Activated CD4-positive, alpha-beta memory T cell treated with anti-CD3 and anti-CD28 coated beads for 36 hours (primary cell): ENCODE measurements at regions not wholly inside any gene's neighbourhood (a gene's known extent, or its start where the extent isn't known, plus 50 kb on each side); places are given as distances from the start of the nearest gene placed in this dataset.
"Not testable (repeated sequence)": the region's sequence is repeated elsewhere in the genome, so short reads cannot be mapped to it uniquely, and the experiment has no call there.

Experiments
- CTCF ChIA-PET: fragments of 350-600 bp; sonication (Branson Sonifier 250); formaldehyde crosslinking; loops from one replicate; lab custom pipeline; 2021; ENCODE audit warnings: antibody characterized with exemption, inconsistent platforms; lab: Charles Lee
- POLR2A ChIA-PET: fragments of 350-600 bp; sonication (Branson Sonifier 250); formaldehyde crosslinking; loops from one replicate; lab custom pipeline; 2021; ENCODE audit warnings: antibody characterized with exemption; lab: Charles Lee
- DNase-seq: peaks from one replicate; pipeline ENCODE4 v3.0.0-alpha.2; 2020
- H3K27ac Mint-ChIP-seq: one replicate; pipeline ENCODE4 v1.8.0; 2021; ENCODE audit warnings: mixed read lengths
- H3K27me3 Mint-ChIP-seq: one replicate; pipeline ENCODE4 v1.8.0; 2021; ENCODE audit warnings: mixed read lengths
- H3K36me3 Mint-ChIP-seq: one replicate; pipeline ENCODE4 v1.8.0; 2021; ENCODE audit warnings: mixed read lengths
- H3K4me1 Mint-ChIP-seq: one replicate; pipeline ENCODE4 v1.8.0; 2021; ENCODE audit warnings: low read depth, mixed read lengths
- H3K4me3 Mint-ChIP-seq: one replicate; pipeline ENCODE4 v1.8.0; 2021; ENCODE audit warnings: mild to moderate bottlenecking, mixed read lengths
- H3K9me3 Mint-ChIP-seq: one replicate; pipeline ENCODE4 v1.8.0; 2021; ENCODE audit warnings: mixed read lengths
- intact Hi-C: fragments of 100-400 bp; cut with micrococcal nuclease; formaldehyde crosslinking; loops from one replicate; pipeline ENCODE4 v1.15.1; 2023

DNA sequence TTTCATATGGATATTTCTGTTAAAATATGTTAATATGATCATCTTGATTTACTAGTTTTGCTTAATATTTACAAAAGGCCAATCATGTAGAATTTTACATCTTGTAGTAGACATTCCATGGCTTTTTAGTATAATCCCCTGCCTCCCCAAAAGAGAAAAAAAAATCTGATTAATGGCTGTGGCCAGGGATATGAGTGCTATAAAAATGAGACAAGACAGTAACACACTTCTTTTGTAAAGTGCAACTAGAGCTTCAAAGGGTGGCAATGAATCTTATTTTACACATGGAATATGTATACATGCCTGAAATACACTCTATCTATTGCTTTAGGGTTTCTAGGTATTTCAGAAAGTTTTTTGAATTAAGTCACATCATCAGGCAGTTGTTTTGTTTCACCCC is 112.2 kb upstream of the NANOGP8 start:
- ChIA-PET CTCF (no interaction called here), POLR2A (no interaction called here)
- Mint-ChIP-seq H3K4me3 (no peak overlapping the region), H3K27me3 (no peaks in the 10 kb centered on the region), H3K9me3 (peaks cover 4% of the 10 kb centered on the region), H3K27ac (no peak overlapping the region), H3K4me1 (no peaks in the 10 kb centered on the region), H3K36me3 (no peaks in the 10 kb centered on the region)
- DNase-seq = no peak
- intact Hi-C loops = no loop called here

DNA sequence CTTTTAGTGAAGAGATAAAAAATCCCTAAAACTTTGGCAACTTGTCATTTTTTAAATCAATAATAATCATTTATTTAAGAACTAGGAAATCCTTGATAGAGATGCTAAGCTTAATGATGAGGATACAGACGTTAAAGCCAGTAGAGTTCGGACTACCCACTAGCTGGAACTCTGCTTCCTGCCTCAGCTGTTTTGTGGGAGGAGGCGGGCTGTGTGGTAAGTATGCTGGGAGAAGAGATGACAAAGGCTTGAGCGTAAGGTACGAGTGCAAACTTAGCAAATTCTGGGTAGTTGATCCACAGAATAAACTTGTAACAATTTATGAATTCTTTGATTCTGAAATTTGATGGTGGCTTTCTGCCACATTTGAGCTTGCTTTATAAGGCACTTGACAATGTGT is 111.2 kb upstream of the NANOGP8 start:
- no peak for DNase-seq
- H3K4me1 Mint-ChIP-seq = no peaks in the 10 kb centered on the region
- no peak overlapping the region for H3K4me3 Mint-ChIP-seq

DNA sequence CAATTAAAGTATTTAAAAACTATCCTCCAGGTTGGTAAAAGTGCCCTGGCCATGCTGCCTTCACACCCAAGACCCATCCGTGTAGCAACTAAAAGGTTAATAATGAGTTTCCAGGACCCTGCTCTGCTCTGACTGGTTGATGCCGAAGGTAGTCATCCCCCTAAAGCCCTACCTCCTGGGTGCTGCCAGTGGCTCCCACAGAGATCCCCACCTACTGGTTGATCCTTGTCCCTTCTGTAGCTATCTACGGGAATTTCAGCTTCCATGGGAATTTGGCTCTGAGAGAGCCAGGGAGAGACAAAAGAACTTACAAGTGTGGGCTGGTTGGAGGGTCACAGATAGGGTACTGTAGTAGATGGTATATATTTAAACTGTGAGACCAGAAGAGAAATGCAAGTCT is 110.6 kb upstream of the NANOGP8 start:
- H3K27me3 Mint-ChIP-seq = no peaks in the 10 kb centered on the region
- no peak overlapping the region for H3K4me3 Mint-ChIP-seq
- POLR2A ChIA-PET = no interaction called here
- H3K36me3 Mint-ChIP-seq = peaks cover 2% of the 10 kb centered on the region
- intact Hi-C loops = no loop called here
- no peak overlapping the region for H3K27ac Mint-ChIP-seq
- CTCF ChIA-PET = no interaction called here
- H3K9me3 Mint-ChIP-seq = peaks cover 20% of the 10 kb centered on the region
- no peaks in the 10 kb centered on the region for H3K4me1 Mint-ChIP-seq
- no peak for DNase-seq

More for the DNA sequence above, 111.2 kb upstream of the NANOGP8 start:
- Mint-ChIP-seq H3K27ac (no peak overlapping the region), H3K27me3 (no peaks in the 10 kb centered on the region), H3K36me3 (peaks cover 1% of the 10 kb centered on the region), H3K9me3 (peaks cover 14% of the 10 kb centered on the region)
- intact Hi-C loops = no loop called here
- CTCF ChIA-PET = no interaction called here
- POLR2A ChIA-PET = interaction anchor here (0.7 kb wide), 1 partner anchor 349 kb away, joined by 3 read pairs; no protein-coding TSS in a partner anchor

DNA sequence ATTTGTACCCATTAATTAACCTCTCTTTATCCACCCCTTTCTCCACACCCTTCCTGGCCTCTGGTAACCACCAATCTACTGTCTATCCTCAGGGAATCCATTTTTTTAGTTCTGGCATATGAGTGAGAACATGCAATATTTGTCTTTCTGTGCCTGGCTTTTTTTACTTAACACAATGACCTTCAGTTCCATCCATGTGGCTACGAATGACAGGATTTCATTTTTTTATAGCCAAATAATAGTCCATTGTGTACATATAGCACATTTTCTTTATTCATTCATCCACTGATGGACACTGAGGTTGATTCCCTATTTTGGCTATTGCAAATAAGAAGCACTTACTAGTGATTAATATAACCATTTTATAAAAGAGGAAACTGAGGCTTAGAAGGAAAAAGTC is 109.9 kb upstream of the NANOGP8 start:
- intact Hi-C loops = no loop called here
- Mint-ChIP-seq H3K4me1 (no peaks in the 10 kb centered on the region), H3K4me3 (no peak overlapping the region), H3K27ac (no peak overlapping the region), H3K9me3 (peaks cover 21% of the 10 kb centered on the region), H3K36me3 (peaks cover 3% of the 10 kb centered on the region), H3K27me3 (no peaks in the 10 kb centered on the region)
- no peak for DNase-seq
- ChIA-PET CTCF (no interaction called here), POLR2A (no interaction called here)

DNA sequence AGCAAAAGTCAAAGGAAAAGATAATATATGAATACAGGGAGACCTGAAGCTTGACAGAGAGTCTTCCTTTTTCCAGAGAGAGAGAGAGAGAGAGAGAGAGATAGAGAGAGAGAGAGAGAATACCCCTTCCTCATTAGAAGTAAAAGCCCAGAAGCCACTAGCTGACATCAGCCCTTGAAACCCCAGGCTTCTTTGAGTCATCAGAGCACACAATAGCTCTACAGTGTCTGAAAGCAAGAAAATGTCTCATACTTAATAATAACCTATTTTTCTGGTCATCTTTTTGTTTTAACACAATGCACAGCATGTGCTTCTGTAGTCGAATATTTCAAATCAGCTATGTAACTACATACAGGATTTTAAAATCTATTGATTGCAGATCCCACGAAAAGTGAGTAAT is 109.2 kb upstream of the NANOGP8 start:
- intact Hi-C loops = no loop called here
- Mint-ChIP-seq H3K36me3 (peaks cover 3% of the 10 kb centered on the region), H3K27me3 (no peaks in the 10 kb centered on the region), H3K9me3 (peaks cover 21% of the 10 kb centered on the region), H3K27ac (no peak overlapping the region), H3K4me3 (no peak overlapping the region), H3K4me1 (no peaks in the 10 kb centered on the region)
- DNase-seq = no peak
- POLR2A ChIA-PET = no interaction called here
- CTCF ChIA-PET = interaction anchor here (0.7 kb wide), 1 partner anchor 108 kb away, joined by 3 read pairs; no protein-coding TSS in a partner anchor

DNA sequence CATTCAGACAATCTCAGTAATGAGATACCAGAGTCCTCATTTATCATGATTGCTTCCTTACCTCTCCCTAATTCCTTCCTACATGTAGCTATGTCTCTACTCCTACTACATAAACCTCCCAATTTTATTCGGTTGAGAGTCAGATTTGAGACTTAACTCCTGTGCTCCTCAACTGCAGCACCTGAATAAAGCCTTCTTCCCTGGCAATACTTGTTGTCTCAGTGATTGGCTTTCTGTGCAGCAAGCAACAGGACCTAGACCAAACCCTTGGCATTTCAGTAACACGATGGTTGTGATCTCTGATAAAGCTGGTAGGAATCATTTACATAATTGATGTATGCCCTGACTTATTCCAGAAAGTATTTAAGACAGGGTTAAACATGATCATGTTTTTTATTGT is 106.7 kb upstream of the NANOGP8 start:
- Mint-ChIP-seq H3K4me3 (no peak overlapping the region), H3K9me3 (peaks cover 21% of the 10 kb centered on the region), H3K27me3 (no peaks in the 10 kb centered on the region), H3K27ac (no peak overlapping the region), H3K4me1 (no peaks in the 10 kb centered on the region), H3K36me3 (peaks cover 3% of the 10 kb centered on the region)
- ChIA-PET POLR2A (no interaction called here), CTCF (no interaction called here)
- intact Hi-C loops = no loop called here
- no peak for DNase-seq

DNA sequence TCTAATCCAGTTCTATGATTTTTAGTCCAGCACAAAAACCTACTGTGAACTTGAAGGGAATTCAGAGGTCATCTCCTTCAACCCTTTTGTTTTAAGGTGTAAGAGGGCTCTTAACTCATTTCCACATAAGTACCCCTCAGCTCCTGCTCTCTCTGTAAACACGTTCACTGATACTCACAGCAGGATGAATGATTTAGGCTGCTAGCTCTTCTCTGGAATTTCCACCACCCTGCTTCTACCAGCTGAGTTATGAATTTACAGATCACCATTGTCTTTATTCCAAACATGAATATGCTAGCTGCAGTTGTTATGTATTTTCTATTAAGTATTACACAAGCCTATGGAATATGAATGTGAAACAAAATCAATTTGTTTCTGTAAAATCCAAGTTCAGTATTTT is 101.3 kb upstream of the NANOGP8 start:
- CTCF ChIA-PET = no interaction called here
- no peaks in the 10 kb centered on the region for H3K27me3 Mint-ChIP-seq
- POLR2A ChIA-PET = no interaction called here
- no peak overlapping the region for H3K4me3 Mint-ChIP-seq
- peaks cover 8% of the 10 kb centered on the region for H3K9me3 Mint-ChIP-seq
- DNase-seq = no peak
- H3K36me3 Mint-ChIP-seq = peaks cover 2% of the 10 kb centered on the region
- intact Hi-C loops = no loop called here
- H3K4me1 Mint-ChIP-seq = no peaks in the 10 kb centered on the region
- H3K27ac Mint-ChIP-seq = no peak overlapping the region

DNA sequence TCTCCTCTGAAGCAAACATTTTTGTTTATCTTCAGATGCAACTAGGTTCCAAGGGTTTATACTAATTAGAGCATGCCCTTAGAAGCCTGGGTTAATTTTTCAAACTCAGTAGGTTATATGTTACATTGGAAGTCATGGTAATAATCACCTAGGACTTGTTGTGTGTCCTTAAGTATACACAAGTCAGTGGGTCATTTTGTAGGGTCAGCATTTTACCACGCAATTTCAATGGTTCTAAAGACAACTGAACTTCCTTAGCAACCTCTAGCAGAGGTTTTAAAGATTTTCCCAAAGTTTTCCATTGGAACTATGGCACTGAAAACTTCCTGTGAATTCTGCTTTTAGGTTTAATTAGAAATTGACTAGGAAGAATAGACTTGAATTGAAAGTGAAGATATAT is 99.6 kb upstream of the NANOGP8 start:
- H3K36me3 Mint-ChIP-seq = no peaks in the 10 kb centered on the region
- DNase-seq = no peak
- H3K9me3 Mint-ChIP-seq = no peaks in the 10 kb centered on the region
- no peak overlapping the region for H3K27ac Mint-ChIP-seq
- no peaks in the 10 kb centered on the region for H3K4me1 Mint-ChIP-seq
- no peak overlapping the region for H3K4me3 Mint-ChIP-seq
- POLR2A ChIA-PET = no interaction called here
- intact Hi-C loops = no loop called here
- H3K27me3 Mint-ChIP-seq = no peaks in the 10 kb centered on the region
- CTCF ChIA-PET = no interaction called here

DNA sequence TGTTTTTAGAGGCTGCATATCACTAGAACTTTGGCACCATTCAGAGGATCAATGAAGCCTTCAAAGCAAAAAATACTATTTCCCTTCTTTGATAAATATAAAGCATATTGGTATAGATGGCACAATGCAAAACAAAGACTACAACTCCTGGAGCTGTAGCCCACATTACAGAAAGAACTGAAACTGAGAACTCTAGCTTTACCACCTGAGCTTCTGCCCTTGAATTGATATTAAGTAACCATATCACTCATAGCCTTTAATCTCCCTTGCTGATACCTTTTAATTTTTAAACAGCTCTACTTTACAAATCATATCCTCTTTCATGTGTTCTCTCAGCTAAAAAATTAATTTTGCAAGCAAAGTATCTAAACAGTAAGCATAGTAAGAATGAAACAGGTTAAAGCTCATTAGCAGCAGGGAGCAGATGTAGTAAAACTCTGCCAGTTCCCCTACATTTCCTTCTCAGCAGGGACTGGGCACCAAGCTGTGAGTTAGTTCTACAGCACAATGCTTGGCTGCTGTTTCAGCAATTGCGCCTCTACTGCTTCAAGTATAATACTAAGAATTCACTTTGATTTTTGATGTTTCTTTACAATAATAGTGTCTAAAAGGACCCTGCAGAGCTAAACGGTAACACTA is 97.9 kb upstream of the NANOGP8 start:
- Mint-ChIP-seq H3K27ac (no peak overlapping the region), H3K4me3 (no peak overlapping the region), H3K27me3 (no peaks in the 10 kb centered on the region)

DNA sequence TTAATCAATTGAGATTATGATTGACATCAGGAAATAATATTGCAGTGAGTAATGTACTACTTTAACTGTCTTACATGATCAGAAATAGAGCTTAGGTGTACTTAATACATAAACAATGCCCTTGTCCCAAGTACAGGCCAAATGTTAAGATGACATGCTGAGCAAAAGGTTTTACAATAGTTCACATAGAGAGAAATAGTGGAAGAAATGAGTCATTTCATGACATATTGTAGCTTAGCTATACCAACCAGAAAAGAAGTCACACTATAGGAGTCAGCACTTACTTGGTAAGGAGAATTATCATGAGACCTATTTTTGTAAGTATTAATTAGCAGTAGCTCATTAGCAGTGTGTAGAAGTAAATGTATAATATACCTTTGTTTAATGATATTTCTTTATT is 96.4 kb upstream of the NANOGP8 start:
- no peak for DNase-seq
- H3K4me1 Mint-ChIP-seq = no peaks in the 10 kb centered on the region
- intact Hi-C loops = no loop called here
- no peak overlapping the region for H3K4me3 Mint-ChIP-seq
- no peak overlapping the region for H3K27ac Mint-ChIP-seq
- no peaks in the 10 kb centered on the region for H3K27me3 Mint-ChIP-seq
- CTCF ChIA-PET = interaction anchor here (0.7 to 0.8 kb wide), 2 partner anchors 9 to 263 kb away, joined by 3 to 4 read pairs; no protein-coding TSS in a partner anchor
- H3K9me3 Mint-ChIP-seq = no peaks in the 10 kb centered on the region
- POLR2A ChIA-PET = interaction anchor here (0.8 kb wide), 1 partner anchor 12 kb away, joined by 3 read pairs; no protein-coding TSS in a partner anchor
- H3K36me3 Mint-ChIP-seq = no peaks in the 10 kb centered on the region

More for the DNA sequence above, 97.9 kb upstream of the NANOGP8 start:
- ChIA-PET POLR2A (no interaction called here), CTCF (interaction anchor here (1.2 kb wide), 1 partner anchor 27 kb away, joined by 3 read pairs; no protein-coding TSS in a partner anchor)
- Mint-ChIP-seq H3K4me1 (no peaks in the 10 kb centered on the region), H3K36me3 (no peaks in the 10 kb centered on the region), H3K9me3 (no peaks in the 10 kb centered on the region)
- intact Hi-C loops = no loop called here
- DNase-seq = no peak

DNA sequence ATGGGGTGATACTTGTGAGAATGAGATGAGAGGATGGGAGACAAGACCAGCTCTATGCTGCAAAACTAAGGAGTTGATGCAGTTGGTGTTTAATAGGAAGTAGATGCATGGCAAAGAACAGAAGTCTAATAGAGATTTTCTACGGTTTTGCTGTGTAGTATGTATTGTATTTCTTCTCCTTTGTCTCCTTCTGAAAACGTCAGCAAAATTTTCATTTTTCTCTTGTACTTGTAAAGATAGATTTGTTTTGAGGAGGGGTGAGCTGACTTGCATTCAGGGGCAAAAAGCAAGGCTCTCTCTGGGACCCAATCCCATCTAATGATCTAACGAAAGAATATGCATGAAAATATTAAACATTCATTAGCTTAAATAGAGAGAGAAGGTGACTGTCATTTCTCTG is 94.6 kb upstream of the NANOGP8 start:
- H3K4me1 Mint-ChIP-seq = no peaks in the 10 kb centered on the region
- intact Hi-C loops = no loop called here
- no peaks in the 10 kb centered on the region for H3K36me3 Mint-ChIP-seq
- no peaks in the 10 kb centered on the region for H3K9me3 Mint-ChIP-seq
- H3K4me3 Mint-ChIP-seq = no peak overlapping the region
- no peaks in the 10 kb centered on the region for H3K27me3 Mint-ChIP-seq
- DNase-seq = no peak
- no peak overlapping the region for H3K27ac Mint-ChIP-seq
- CTCF ChIA-PET = no interaction called here
- POLR2A ChIA-PET = no interaction called here

DNA sequence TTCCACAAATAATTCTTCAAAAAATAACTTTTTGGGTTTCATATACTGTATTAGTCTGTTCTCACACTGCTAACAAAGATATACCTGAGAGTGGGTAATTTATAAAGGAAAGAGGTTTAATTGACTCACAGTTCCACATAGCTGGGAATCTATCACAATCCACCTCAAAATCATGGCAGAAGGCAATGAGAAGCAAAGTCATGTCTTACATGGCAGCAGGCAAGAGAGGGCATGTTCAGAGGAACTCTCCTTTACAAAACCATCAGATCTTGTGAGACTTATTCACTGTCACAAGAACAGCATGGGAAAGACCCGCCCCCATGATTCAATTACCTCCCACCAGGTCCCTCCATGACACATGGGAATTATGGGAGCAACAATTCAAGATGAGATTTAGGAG is 93.1 kb upstream of the NANOGP8 start:
- CTCF ChIA-PET, H3K36me3 Mint-ChIP-seq, H3K27me3 Mint-ChIP-seq, H3K9me3 Mint-ChIP-seq, intact Hi-C loops, POLR2A ChIA-PET, H3K27ac Mint-ChIP-seq, H3K4me3 Mint-ChIP-seq, DNase-seq, H3K4me1 Mint-ChIP-seq: not testable (repeated sequence)

DNA sequence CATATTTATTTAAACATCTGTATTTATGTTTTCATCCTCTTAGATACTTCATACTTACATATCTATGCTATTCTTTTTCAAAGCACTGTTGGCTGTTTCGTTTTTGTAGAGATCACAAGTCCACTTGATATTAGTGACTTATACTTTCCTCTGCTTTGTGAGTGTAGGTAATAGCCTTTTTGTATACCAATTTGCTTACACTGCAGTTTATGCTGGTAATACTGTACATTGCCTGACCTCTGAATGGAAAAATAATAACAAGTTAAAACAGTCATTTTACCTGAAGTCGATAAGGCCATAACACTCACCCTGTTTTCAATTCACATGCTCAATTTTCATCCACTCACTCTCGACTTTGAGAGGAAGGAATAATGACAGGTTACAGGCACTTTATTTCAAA is 89.9 kb upstream of the NANOGP8 start:
- Mint-ChIP-seq H3K27me3 (no peaks in the 10 kb centered on the region), H3K4me3 (no peak overlapping the region), H3K4me1 (no peaks in the 10 kb centered on the region), H3K27ac (no peak overlapping the region), H3K9me3 (no peaks in the 10 kb centered on the region), H3K36me3 (no peaks in the 10 kb centered on the region)
- intact Hi-C loops = no loop called here
- CTCF ChIA-PET = no interaction called here
- POLR2A ChIA-PET = no interaction called here
- DNase-seq = no peak
